A549 (cell line): ENCODE measurements at regions not wholly inside any gene's neighbourhood (a gene's known extent, or its start where the extent isn't known, plus 50 kb on each side); places are given as distances from the start of the nearest gene placed in this dataset.

ENCODE experiments used
- ATAC-seq, 2 experiments: fragments of 200-7000 bp in 1 of 2; fragments of >200 bp in 1 of 2; cut with Nextera tagmentation in 1 of 2; cut with Tn5 transposase in 1 of 2; 3 replicates each; pipeline versions ENCODE4 v1.8.0 to v1.9.1; 2018 to 2020; ENCODE audit warnings: mild to moderate bottlenecking in 1 of 2, moderate library complexity in 1 of 2
- CTCF ChIA-PET: fragments of 300-600 bp; sonication (Branson Sonifier 250); formaldehyde crosslinking; extraction: SDS; loops from one replicate; lab custom pipeline; 2021; ENCODE audit warnings: antibody characterized with exemption, inconsistent platforms; lab: Yijun Ruan, JAX
- POLR2A ChIA-PET: fragments of 350-600 bp; formaldehyde crosslinking; extraction: SDS; loops from one replicate; lab custom pipeline; 2021; ENCODE audit warnings: antibody characterized with exemption, inconsistent platforms; lab: Yijun Ruan, JAX
- DNase-seq, 2 experiments: peaks; one replicate each; pipeline versions ENCODE4 v3.0.0 to v3.0.0-alpha.2; 2011 to 2016; ENCODE audit warnings: low read depth in 1 of 2, low spot score in 1 of 2
- FAIRE-seq: peaks from 2 replicates; lab custom pipeline; 2011; peaks lifted over from hg19 to GRCh38; lab: Jason Lieb, UNC
- H3K27ac ChIP-seq, 2 experiments: fragments of >200 bp; sonication (Bioruptor Twin); formaldehyde crosslinking; 3 replicates each; pipeline ENCODE4 v1.5.1; 2016 to 2017
- H3K4me1 ChIP-seq: fragments of >200 bp; sonication (Bioruptor Twin); formaldehyde crosslinking; 3 replicates; pipeline ENCODE4 v1.6.1; 2016
- H3K4me2 ChIP-seq: fragments of >200 bp; sonication (Bioruptor Twin); formaldehyde crosslinking; 3 replicates; pipeline ENCODE4 v1.6.1; 2016
- H3K4me3 ChIP-seq: fragments of >200 bp; sonication (Bioruptor Twin); formaldehyde crosslinking; 3 replicates; pipeline ENCODE4 v1.5.1; 2016
- H3K9me3 ChIP-seq: fragments of >200 bp; sonication (Bioruptor Twin); formaldehyde crosslinking; 3 replicates; pipeline ENCODE4 v1.6.1; 2016
- BCL3 ChIP-seq: fragments of >200 bp; sonication (Bioruptor Twin); formaldehyde crosslinking; IDR thresholded peaks from 3 replicates; pipeline ENCODE4 v1.6.1; 2016
- CEBPB ChIP-seq, 2 experiments: fragments of >200 bp in 1 of 2; sonication (Bioruptor Twin) in 1 of 2; formaldehyde crosslinking in 1 of 2; IDR thresholded peaks; 2 replicates each; pipeline ENCODE4 v1.6.1; 2012 to 2016
- EHMT2 ChIP-seq: fragments of 200-600 bp; sonication (generic); IDR thresholded peaks from 2 replicates; pipeline ENCODE4 v1.6.1; 2016; ENCODE audit warnings: antibody characterized with exemption, low read depth, mild to moderate bottlenecking, moderate library complexity
- HMGXB4 ChIP-seq: fragments of 250-450 bp; sonication (Bioruptor Pico); IDR thresholded peaks from 2 replicates; pipeline ENCODE4 v1.5.0; 2021; ENCODE audit warnings: mild to moderate bottlenecking, moderate library complexity, borderline replicate concordance
- HOXA7 ChIP-seq: fragments of 250-450 bp; sonication (Bioruptor Pico); IDR thresholded peaks from 2 replicates; pipeline ENCODE4 v1.5.0; 2020; ENCODE audit warnings: mild to moderate bottlenecking, moderate library complexity
- JUNB ChIP-seq: fragments of >200 bp; sonication (Bioruptor Twin); formaldehyde crosslinking; IDR thresholded peaks from 2 replicates; pipeline ENCODE4 v1.6.1; 2016
- KDM1A ChIP-seq: fragments of 200-600 bp; sonication (generic); IDR thresholded peaks from 2 replicates; pipeline ENCODE4 v1.6.1; 2016; ENCODE audit warnings: low read depth, mild to moderate bottlenecking
- SMC3 ChIP-seq: fragments of >200 bp; sonication (Bioruptor Twin); formaldehyde crosslinking; IDR thresholded peaks from 3 replicates; pipeline ENCODE4 v1.6.1; 2018; ENCODE audit warnings: inconsistent platforms
- TP53 ChIP-seq: fragments of 250-450 bp; sonication (Bioruptor Pico); IDR thresholded peaks from 2 replicates; pipeline ENCODE4 v1.5.0; 2021; ENCODE audit warnings: mild to moderate bottlenecking, moderate library complexity
- WGBS: methylation state at CpG from one replicate; pipeline ENCODE4 v1.1.6; 2017; ENCODE audit errors: missing lambda C conversion rate; 5-methylcytosine and 5-hydroxymethylcytosine counted together

GRCh38 chr9:105191508-105192121 is 52.8 kb upstream of the SLC44A1 start (continued):
- TF ChIP-seq HMGXB4 (CRISPR knock-in tag): no peak

- FAIRE-seq (no peak), ATAC-seq (no peak), DNase-seq (no peak)
- Histone ChIP-seq H3K4me3 (no peak overlapping the region), H3K4me1 (peaks cover 30% of the 10 kb centered on the region), H3K9me3 (peaks cover 4% of the 10 kb centered on the region; the same call in 1 of the 3 replicates), H3K4me2 (no peak overlapping the region), H3K27ac (peak overlapping the region in 1 of 2 experiments; percentile 90; a peak in 4 of 6 replicates)
- CTCF ChIA-PET: interaction anchor here (0.7 to 1.5 kb wide), 3 partner anchors 34 to 330 kb away, joined by 3 read pairs; no protein-coding TSS in a partner anchor
- TF ChIP-seq TP53 (CRISPR knock-in tag) (no peak), KDM1A (no peak), JUNB (no peak), EHMT2 (no peak), HOXA7 (CRISPR knock-in tag) (no peak), SMC3 (no peak)
- POLR2A ChIA-PET: no interaction called here
- WGBS: 82% methylated on average over 3 of the region's 3 CpGs
These were observed 50.9 kb upstream of the SLC44A1 start for GRCh38 chr9:105193560-105193959.

- 92% methylated on average over 4 of the region's 4 CpGs for WGBS
- ChIA-PET CTCF (interaction anchor here (0.9 to 1.5 kb wide), 3 partner anchors 10 to 51 kb away, joined by 3 read pairs; no protein-coding TSS in a partner anchor), POLR2A (no interaction called here)
- Histone ChIP-seq H3K9me3 (no peaks in the 10 kb centered on the region), H3K4me1 (peaks cover 26% of the 10 kb centered on the region), H3K4me3 (no peak overlapping the region), H3K4me2 (no peak overlapping the region), H3K27ac (no peak overlapping the region)
- DNase-seq (no peak), ATAC-seq (no peak), FAIRE-seq (no peak)
- no peak for TF ChIP-seq BCL3
- peak; percentile 36 to 68; a peak in 3 of 4 replicates for TF ChIP-seq CEBPB (IDR thresholded peaks at IDR 0.05)
These were observed 50.2 kb upstream of the SLC44A1 start for GRCh38 chr9:105194234-105194633.
